HG03439 (cell line): ENCODE measurements at regions not wholly inside any gene's neighbourhood (a gene's known extent, or its start where the extent isn't known, plus 50 kb on each side); places are given as distances from the start of the nearest gene placed in this dataset.

Experiments used
- ATAC-seq: cut with Tn5 transposase; IDR thresholded peaks from one replicate; pipeline ENCODE4 v1.9.1; 2021; ENCODE audit warnings: mild to moderate bottlenecking, moderate library complexity; ENCODE audit not compliant: unreplicated experiment

GRCh38 chr20:50311308-50312001 is 120.8 kb downstream of the CEBPB start:
- ATAC-seq: no peak

- no peak for ATAC-seq
Measured at GRCh38 chr20:50312002-50312681, 121.5 kb downstream of the CEBPB start.

- no peak for ATAC-seq
Measured at GRCh38 chr20:50312682-50313521, 122.3 kb downstream of the CEBPB start.

- no peak for ATAC-seq
Measured at GRCh38 chr20:50313522-50313820, 122.8 kb downstream of the CEBPB start.

GRCh38 chr20:50313827-50314677 is 123.4 kb downstream of the CEBPB start:
- ATAC-seq: no peak

- ATAC-seq: no peak
Measured at GRCh38 chr20:50314678-50315335, 124.2 kb downstream of the CEBPB start.

- no peak for ATAC-seq
Measured at GRCh38 chr20:50315586-50316551, 125.2 kb downstream of the CEBPB start.

- no peak for ATAC-seq
Measured at GRCh38 chr20:50317116-50317515, 126.5 kb downstream of the CEBPB start.

GRCh38 chr20:50317609-50318008 is 127.0 kb downstream of the CEBPB start:
- no peak for ATAC-seq

- ATAC-seq: no peak
Measured at GRCh38 chr20:50318710-50319109, 128.1 kb downstream of the CEBPB start.

- no peak for ATAC-seq
Measured at GRCh38 chr20:50320005-50320900, 129.6 kb downstream of the CEBPB start.

- no peak for ATAC-seq
Measured at GRCh38 chr20:50320901-50321796, 130.5 kb downstream of the CEBPB start.

- ATAC-seq: no peak
Measured at GRCh38 chr20:50321797-50322480, 131.3 kb downstream of the CEBPB start.

GRCh38 chr20:50322703-50323131 is 132.1 kb downstream of the CEBPB start:
- ATAC-seq: no peak

- no peak for ATAC-seq
Measured at GRCh38 chr20:50323209-50323608, 132.6 kb downstream of the CEBPB start.
